Right cardiac atrium (tissue), 5 donors: ENCODE measurements at regions not wholly inside any gene's neighbourhood (a gene's known extent, or its start where the extent isn't known, plus 50 kb on each side); places are given as distances from the start of the nearest gene placed in this dataset.

ENCODE experiments used
- ATAC-seq, 2 donors: fragments of 200-7000 bp; cut with Tn5 transposase; one replicate each; pipeline versions ENCODE4 v1.8.0 to v1.9.1; 2020; ENCODE audit warnings: moderate library complexity in 2 of 2, mild to moderate bottlenecking in 1 of 2
- DNase-seq, 3 donors: peaks; one replicate each; pipeline ENCODE4 v3.0.0-alpha.2; 2020
- H3K27ac ChIP-seq: one replicate; pipeline ENCODE4 v1.5.1; 2013; ENCODE audit warnings: mild to moderate bottlenecking, low read length, control low read depth, moderate library complexity
- H3K27me3 ChIP-seq: one replicate; pipeline ENCODE4 v1.6.1; 2013; ENCODE audit not compliant: control insufficient read depth, insufficient read depth
- H3K4me1 ChIP-seq: one replicate; pipeline ENCODE4 v1.6.1; 2013; ENCODE audit warnings: low read length; ENCODE audit not compliant: control insufficient read depth, insufficient read depth
- H3K4me3 ChIP-seq: one replicate; pipeline ENCODE4 v1.5.1; 2013; ENCODE audit warnings: low read length, control low read depth
- H3K9me3 ChIP-seq: one replicate; pipeline ENCODE4 v1.6.1; 2013; ENCODE audit warnings: low read length; ENCODE audit not compliant: control insufficient read depth
- WGBS: extraction: QIAGEN DNeasy Blood & Tissue Kit; methylation state at CpG from one replicate; pipeline ENCODE4 v1.1.7; 2013; 5-methylcytosine and 5-hydroxymethylcytosine counted together
- intact Hi-C, 4 donors: fragments of 100-400 bp; cut with DNase I; formaldehyde crosslinking; loops; one replicate each; pipeline versions ENCODE4 v1.11.0 to v1.14.0; 2022 to 2023
- donor health status: healthy with polysubstance abuse.
- donor health status: DM: no; HTN: yes; CAD: no.
- donor health status: DM: no; HTN: no; CAD: no.
- donor health status: DM: no; HTN: yes; CAD: no; lungs with severe emphysema.
- donor health status: DM: yes; HTN: yes; CAD: no.

DNA sequence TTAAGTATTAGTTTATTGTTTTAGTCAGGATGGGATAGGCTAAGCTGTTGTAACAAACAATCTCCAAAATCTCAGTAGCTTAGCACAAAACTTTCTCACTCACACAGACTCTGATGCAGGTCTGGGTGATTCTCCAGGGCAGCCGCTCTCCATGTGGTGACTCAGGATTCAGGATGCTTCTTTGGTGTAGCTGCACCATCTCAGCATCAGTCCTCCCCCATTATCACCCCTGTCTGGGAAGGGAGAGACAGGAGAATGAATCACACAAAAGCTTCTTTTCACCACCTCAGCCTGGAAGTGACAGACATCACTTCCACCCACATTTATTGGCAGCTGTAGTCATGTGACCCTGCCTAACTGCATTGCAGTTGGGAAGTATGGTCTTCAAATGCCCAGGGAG is 142.3 kb downstream of the DICER1 start:
- intact Hi-C loops, result no loop called here
- Histone ChIP-seq H3K27me3 (no peaks in the 10 kb centered on the region), H3K9me3 (no peaks in the 10 kb centered on the region), H3K27ac (no peak overlapping the region), H3K4me3 (no peak overlapping the region), H3K4me1 (peaks cover 5% of the 10 kb centered on the region)
- DNase-seq, result no peak
- no peak for ATAC-seq
- 93% methylated on average over 1 of the region's 1 CpG for WGBS

DNA sequence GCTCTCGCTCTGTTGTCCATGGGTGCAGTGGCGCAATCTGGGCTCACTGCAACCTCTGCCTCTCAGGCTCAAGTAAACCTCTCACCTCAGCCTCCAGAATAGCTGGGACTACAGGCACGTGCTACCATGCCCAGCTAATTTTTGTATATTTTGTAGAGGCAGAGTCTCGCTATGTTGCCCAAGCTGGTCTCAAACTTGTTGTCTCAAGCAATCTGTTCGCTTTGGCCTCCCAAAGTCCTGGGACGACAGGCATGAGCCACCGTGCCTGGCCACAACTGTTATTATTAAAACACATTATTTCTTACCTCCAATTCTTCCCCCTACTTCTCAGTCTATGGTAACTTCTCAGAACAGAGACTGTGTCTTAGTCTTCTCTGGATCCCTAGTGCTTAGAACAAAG is 143.3 kb downstream of the DICER1 start:
- intact Hi-C loops, result no loop called here
- ATAC-seq, result no peak

DNA sequence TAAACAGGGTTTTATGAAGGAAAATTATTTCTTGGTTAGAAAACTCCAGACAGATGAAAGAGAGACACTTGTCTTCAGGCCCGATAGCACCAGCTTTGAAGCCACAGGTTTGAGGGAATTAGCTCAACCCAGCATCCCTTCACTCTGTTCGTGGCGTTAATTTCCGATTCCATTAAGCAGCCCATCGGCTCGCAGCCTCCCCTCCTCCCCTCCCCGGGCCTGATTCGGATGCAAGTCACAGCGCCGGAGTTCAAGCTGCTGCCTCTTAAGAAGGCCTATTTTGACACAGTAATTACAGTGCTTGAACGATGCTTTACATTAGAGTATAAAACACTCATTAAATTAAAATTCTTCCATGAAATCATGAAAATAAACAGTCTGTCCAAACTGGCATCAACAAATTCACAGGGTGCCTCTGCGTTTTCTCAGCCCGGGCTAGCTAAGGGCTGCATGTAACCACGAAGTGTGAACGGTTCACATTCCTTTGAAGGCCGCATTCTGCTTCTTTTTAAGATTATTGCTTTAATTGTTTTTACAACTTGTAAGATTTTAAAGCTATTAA is 145.8 kb downstream of the DICER1 start:
- no peak overlapping the region for H3K27ac ChIP-seq
- no peaks in the 10 kb centered on the region for H3K9me3 ChIP-seq
- DNase-seq (no peak), ATAC-seq (no peak)
- H3K27me3 ChIP-seq, result no peaks in the 10 kb centered on the region
- intact Hi-C loops, result no loop called here
- peaks cover 3% of the 10 kb centered on the region for H3K4me1 ChIP-seq
- H3K4me3 ChIP-seq, result no peak overlapping the region
- 61% methylated on average over 16 of the region's 16 CpGs for WGBS

More for the DNA sequence above, 143.3 kb downstream of the DICER1 start:
- WGBS, result 94% methylated on average over 7 of the region's 7 CpGs
- DNase-seq, result no peak
- H3K9me3 ChIP-seq, result no peaks in the 10 kb centered on the region
- no peak overlapping the region for H3K27ac ChIP-seq
- H3K4me1 ChIP-seq, result peaks cover 5% of the 10 kb centered on the region
- H3K27me3 ChIP-seq, result no peaks in the 10 kb centered on the region
- H3K4me3 ChIP-seq, result no peak overlapping the region

DNA sequence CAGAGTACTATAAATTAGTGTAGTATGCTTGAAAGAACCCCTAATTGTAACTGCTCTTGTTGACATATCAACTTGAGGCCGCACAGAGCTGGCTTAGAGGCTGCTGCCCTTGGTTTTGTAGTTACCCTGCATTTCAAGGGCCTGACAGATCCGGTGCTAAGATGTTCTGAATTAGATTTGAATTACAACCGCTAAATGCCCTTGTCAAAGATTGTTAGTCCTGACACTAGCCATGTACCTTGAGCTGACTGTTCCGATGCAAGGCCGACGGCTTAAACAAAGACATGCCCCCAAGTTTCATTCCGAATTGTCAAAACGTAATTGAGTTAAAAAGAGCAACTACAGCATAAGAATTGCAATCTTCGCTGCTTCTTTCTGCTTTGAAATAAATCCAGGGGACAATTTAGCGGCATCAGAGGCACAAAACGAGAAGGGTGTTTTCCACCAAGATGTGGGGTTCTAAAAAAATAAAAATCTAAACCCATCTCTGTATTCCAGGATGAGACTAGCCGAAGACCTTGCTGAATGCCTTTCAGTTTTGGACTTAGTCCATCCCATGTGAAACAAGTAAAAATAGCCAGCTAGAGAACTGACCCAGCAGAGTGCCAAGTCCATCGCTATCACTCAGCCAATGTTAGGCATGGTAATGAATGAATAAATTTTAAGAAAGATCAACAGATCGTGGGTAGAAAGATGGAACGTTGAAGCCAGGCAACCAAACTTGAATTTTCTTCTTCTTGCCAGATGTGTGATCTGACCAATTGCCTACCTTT is 148.7 kb downstream of the DICER1 start:
- intact Hi-C loops, result no loop called here
- peaks cover 3% of the 10 kb centered on the region for H3K4me1 ChIP-seq
- peak overlapping the region; percentile 87 for H3K27ac ChIP-seq
- no peak for DNase-seq
- H3K4me3 ChIP-seq, result no peak overlapping the region
- H3K27me3 ChIP-seq, result no peaks in the 10 kb centered on the region
- 63% methylated on average over 15 of the region's 15 CpGs for WGBS
- H3K9me3 ChIP-seq, result no peaks in the 10 kb centered on the region
- ATAC-seq, result peak; percentile 75 to 81

DNA sequence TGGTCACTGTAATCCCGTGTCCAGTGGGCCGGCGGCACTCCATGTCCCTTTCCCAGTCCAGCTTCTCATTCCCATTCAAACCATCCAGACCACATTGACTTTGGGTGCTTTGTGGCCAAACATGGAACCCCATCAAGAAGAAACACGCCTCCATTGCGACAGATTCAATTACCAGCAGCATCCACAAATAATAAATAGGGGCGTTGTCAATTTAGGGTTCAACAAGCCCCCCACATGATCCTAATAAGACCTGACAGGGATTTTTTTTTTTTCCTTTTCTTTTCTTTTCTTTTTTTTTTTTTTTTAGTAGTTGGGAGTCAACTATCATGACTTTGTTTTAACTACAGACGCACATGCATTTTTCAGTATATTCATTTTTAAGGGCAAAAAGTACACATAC is 149.4 kb downstream of the DICER1 start:
- Histone ChIP-seq H3K27ac (no peak overlapping the region), H3K27me3 (no peaks in the 10 kb centered on the region), H3K4me1 (peaks cover 3% of the 10 kb centered on the region), H3K9me3 (no peaks in the 10 kb centered on the region), H3K4me3 (no peak overlapping the region)
- no peak for DNase-seq
- intact Hi-C loops, result no loop called here
- no peak for ATAC-seq
- 87% methylated on average over 7 of the region's 7 CpGs for WGBS

DNA sequence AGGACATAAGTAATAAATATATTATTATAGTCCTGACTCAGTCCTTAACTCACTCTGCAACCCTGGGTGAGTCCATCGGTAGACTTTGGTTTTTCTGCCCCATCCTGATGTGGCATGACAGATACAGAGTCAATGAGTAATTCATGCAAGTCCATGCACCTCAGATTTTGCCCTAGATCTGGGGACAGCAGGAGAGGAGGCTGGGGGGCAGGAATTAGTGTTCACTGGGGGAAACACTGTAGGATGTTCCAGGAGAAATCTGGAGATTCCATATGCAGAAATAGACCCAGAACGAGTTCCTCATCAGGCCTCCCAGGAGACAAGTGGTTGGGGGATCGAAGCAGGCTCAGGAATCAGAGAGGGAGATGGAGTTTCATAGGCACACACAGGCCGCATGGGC is 150.8 kb downstream of the DICER1 start:
- no peak for ATAC-seq

DNA sequence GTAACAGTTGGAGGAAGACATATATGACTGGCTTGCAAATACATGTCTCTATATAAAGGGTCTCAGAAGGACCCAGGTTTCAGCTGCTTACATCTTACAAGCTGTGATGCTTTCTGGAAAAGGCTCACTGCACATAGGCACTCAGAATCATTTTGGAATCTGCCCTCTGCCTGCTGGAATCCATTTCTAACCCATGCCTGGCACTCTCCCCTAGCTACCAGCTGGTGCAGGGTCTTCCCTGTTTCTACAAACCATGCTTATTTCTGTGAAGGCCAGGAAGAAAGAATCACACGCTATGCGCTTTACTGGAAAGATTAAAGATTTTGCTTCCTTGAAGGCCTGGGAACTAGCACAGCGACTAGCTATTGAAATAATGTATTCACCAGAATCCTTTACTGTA is 151.3 kb downstream of the DICER1 start:
- H3K9me3 ChIP-seq, result no peaks in the 10 kb centered on the region

More for the DNA sequence above, 150.8 kb downstream of the DICER1 start:
- no peak for DNase-seq
- Histone ChIP-seq H3K4me3 (no peak overlapping the region), H3K9me3 (no peaks in the 10 kb centered on the region), H3K27me3 (no peaks in the 10 kb centered on the region), H3K4me1 (peaks cover 3% of the 10 kb centered on the region), H3K27ac (no peak overlapping the region)
- intact Hi-C loops, result no loop called here
- WGBS, result 86% methylated on average over 4 of the region's 4 CpGs

DNA sequence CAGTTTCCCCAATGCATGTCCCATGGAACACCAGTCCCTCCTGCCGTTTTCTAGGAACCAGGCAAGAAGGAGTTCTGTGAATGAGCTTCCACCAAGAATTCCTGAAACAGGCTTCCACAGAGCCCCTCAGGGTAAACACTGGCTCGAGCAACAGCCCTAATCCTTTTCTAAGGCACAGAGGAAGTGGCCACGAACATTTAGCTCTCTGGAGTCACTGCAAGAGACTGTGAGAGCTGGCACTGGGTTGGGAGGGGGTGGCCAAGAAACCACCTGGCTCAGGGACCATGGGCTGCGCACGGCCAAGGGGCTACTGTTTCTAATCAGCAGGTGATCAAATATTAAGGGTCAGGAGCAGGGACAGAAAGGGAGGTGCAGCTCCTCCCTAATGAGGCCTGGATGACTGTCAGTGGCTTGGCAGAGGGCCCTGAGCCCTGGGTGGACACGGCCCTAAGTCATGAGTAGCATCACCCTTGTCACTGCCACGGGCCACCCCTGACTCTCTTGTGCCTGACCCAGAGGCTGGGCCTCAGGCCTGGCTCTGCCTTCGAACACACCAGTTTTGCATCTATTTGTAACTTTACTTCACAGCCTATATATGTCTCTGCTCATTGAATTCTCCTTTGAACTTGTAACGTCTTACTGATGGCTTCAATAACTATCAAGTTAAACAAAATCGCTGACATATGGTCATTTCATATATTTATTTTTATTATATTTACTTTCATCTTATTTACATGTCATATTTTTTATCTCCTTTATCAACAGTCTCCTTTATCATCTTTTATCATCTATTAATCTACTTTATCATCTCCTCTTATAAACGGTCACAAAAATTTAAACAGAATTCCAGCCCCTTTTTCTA is 154.0 kb downstream of the DICER1 start:
- no peaks in the 10 kb centered on the region for H3K9me3 ChIP-seq
- intact Hi-C loops, result no loop called here
- H3K27ac ChIP-seq, result no peak overlapping the region
- ATAC-seq (no peak), DNase-seq (no peak)
- H3K27me3 ChIP-seq, result no peaks in the 10 kb centered on the region
- H3K4me3 ChIP-seq, result no peak overlapping the region
- WGBS, result 64% methylated on average over 11 of the region's 11 CpGs
- H3K4me1 ChIP-seq, result no peaks in the 10 kb centered on the region

More for the DNA sequence above, 151.3 kb downstream of the DICER1 start:
- H3K4me1 ChIP-seq, result peaks cover 3% of the 10 kb centered on the region
- DNase-seq (no peak), ATAC-seq (no peak)
- 94% methylated on average over 3 of the region's 3 CpGs for WGBS
- no peaks in the 10 kb centered on the region for H3K27me3 ChIP-seq
- intact Hi-C loops, result no loop called here
- no peak overlapping the region for H3K4me3 ChIP-seq
- no peak overlapping the region for H3K27ac ChIP-seq

DNA sequence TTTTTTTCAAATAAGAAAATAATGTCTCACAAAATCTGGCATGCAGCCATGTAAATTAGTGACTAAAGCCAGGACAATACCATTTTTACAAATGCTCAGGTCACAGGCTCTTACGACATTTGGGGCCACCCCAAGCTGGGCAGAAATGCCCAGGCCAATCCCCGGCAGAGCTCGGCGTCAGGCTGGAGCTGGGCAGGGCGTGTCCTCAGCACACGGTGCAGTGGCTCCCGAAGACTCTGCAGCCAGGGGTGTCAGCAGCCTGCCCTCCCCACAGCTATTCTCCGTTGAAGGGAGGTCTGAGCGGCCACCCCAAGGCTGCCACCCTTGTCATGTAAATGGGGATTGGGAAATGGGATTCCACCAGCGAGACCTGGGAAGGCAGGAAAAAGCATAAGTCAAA is 158.6 kb downstream of the DICER1 start:
- ATAC-seq (peak in 1 of 2 donors; percentile 51), DNase-seq (no peak)
- Histone ChIP-seq H3K4me3 (no peak overlapping the region), H3K9me3 (no peaks in the 10 kb centered on the region), H3K27me3 (no peaks in the 10 kb centered on the region), H3K4me1 (no peaks in the 10 kb centered on the region), H3K27ac (no peak overlapping the region)
- intact Hi-C loops, result no loop called here
- 29% methylated on average over 10 of the region's 10 CpGs for WGBS

DNA sequence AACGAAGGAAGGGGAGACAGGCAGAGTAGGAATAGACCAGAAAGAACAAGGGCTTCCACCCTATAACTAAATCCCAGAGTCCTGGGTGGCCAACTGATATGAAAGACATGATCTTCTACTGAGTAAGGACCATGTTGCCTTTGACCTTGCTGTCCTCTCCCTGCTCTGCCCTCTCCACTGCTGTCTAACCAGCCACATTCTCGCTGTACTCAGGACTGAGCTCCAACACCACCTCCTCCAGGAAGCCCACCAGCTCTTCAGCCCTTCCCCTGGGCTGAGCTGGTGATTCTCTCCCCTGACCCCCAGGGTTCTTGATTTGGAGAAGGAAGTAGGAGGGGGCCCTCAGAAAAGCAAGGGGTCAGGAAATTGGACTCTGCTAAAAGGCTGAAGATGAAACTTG is 159.2 kb downstream of the DICER1 start:
- intact Hi-C loops, result no loop called here
- WGBS, result 70% methylated on average over 2 of the region's 2 CpGs
- Histone ChIP-seq H3K27me3 (no peaks in the 10 kb centered on the region), H3K9me3 (no peaks in the 10 kb centered on the region), H3K27ac (no peak overlapping the region), H3K4me1 (no peaks in the 10 kb centered on the region), H3K4me3 (no peak overlapping the region)
- no peak for ATAC-seq
- DNase-seq, result no peak

DNA sequence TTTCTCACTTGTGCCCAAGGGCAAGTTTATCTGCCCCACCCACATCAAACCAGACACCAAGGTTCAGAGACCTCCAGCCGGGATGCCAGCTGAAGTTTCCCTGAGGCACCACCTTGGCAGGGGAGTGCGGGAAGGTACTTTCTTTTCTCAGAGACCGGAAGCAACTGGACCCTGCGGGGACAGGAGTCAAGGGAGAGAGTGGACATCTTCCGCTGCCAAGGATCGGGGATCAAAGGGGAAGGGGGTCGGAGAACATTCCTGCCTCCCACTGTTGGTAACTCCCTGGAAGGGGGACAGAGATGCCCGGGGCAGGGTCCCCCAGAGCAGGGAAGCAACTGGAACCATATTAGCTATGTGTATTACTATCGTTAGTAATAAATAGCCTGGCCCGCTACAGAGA is 161.8 kb downstream of the DICER1 start:
- H3K4me1 ChIP-seq, result no peaks in the 10 kb centered on the region
- WGBS, result 90% methylated on average over 10 of the region's 10 CpGs
- H3K27ac ChIP-seq, result no peak overlapping the region
- H3K4me3 ChIP-seq, result no peak overlapping the region
- DNase-seq (no peak), ATAC-seq (no peak)
- H3K27me3 ChIP-seq, result no peaks in the 10 kb centered on the region
- H3K9me3 ChIP-seq, result no peaks in the 10 kb centered on the region
- intact Hi-C loops, result no loop called here
